ENCODE measurements at regions not wholly inside any gene's neighbourhood (a gene's known extent, or its start where the extent isn't known, plus 50 kb on each side); places are given as distances from the start of the nearest gene placed in this dataset.

- TF ChIP-seq PKNOX1 (IDR thresholded peaks at IDR 0.05) = 0 out of 2 replicates have a peak, but pooled peaks have one; percentile 5
- no peak for TF ChIP-seq HINFP (tag; conservative IDR thresholded peaks at IDR 0.05; ENCODE audit: low read depth)
- no peak for TF ChIP-seq ZKSCAN3 (CRISPR knock-in tag; IDR thresholded peaks at IDR 0.05)
- TF ChIP-seq ZNF232 (CRISPR knock-in tag; IDR thresholded peaks at IDR 0.05) = no peak
- TF ChIP-seq THRAP3 (IDR thresholded peaks at IDR 0.05; ENCODE audit: borderline replicate concordance) = no peak
- no peak for TF ChIP-seq MTA3 (IDR thresholded peaks at IDR 0.05; ENCODE audit: borderline replicate concordance)
- no peak for TF ChIP-seq GTF2A2 (tag; IDR thresholded peaks at IDR 0.05)
These were observed 114.1 kb downstream of the ZFAND4 start (continued) for GRCh38 chr10:45558425-45558824.

GRCh38 chr10:45557275-45557905 is 115.2 kb downstream of the ZFAND4 start:
- peak; percentile 94 for ATAC-seq
- WGBS (ENCODE audit: insufficient coverage, low coverage, missing lambda C conversion rate) = 49% methylated on average over 9 of the region's 9 CpGs
- no peak for TF ChIP-seq EWSR1 (IDR thresholded peaks at IDR 0.05; ENCODE audit: borderline replicate concordance, low read depth, partially characterized antibody)
- no peak for TF ChIP-seq ARNT (IDR thresholded peaks at IDR 0.05)
- TF ChIP-seq NCOA4 (IDR thresholded peaks at IDR 0.05; ENCODE audit: partially characterized antibody) = no peak
- no peak for TF ChIP-seq FOXO4 (CRISPR knock-in tag; IDR thresholded peaks at IDR 0.05)
- no peak for TF ChIP-seq EGR1 (conservative IDR thresholded peaks at IDR 0.05)
- peak; percentile 76 for TF ChIP-seq GABPB1 (CRISPR knock-in tag; IDR thresholded peaks at IDR 0.05)
- no peak for TF ChIP-seq PTRF (tag; IDR thresholded peaks at IDR 0.05)
- TF ChIP-seq ZNF511 (CRISPR knock-in tag; IDR thresholded peaks at IDR 0.05) = no peak
- no peak for TF ChIP-seq CEBPG (CRISPR knock-in tag; IDR thresholded peaks at IDR 0.05)
- TF ChIP-seq CEBPG (tag; conservative IDR thresholded peaks at IDR 0.05 in 1 of 2, IDR thresholded peaks at IDR 0.05 in 1 of 2) = no peak

More at GRCh38 chr10:45557275-45557905, 115.2 kb downstream of the ZFAND4 start:
- in situ Hi-C loops (cut with MboI) (no loop called here), intact Hi-C loops (cut with micrococcal nuclease) (no loop called here)
- peak; percentile 48 for FAIRE-seq
- BruUV-seq (replicated peaks) = no TSS peak
- peak overlapping the region; percentile 69 for H2AFZ ChIP-seq (ENCODE audit: low read depth, low read length)
- ChIA-PET CTCF (ENCODE audit: low intra/inter-chr PET ratio) (no interaction called here), POLR2A (interaction anchor here (1.8 kb wide), 1 partner anchor 24 kb away, joined by 9 read pairs; no protein-coding TSS in a partner anchor)
- H3K36me3 ChIP-seq (ENCODE audit: control insufficient read depth, insufficient read depth, low read length) = peaks cover 6% of the 10 kb centered on the region; the same call in 2 of the 3 replicates
- peaks cover 0 to 15% of the 10 kb centered on the region in 2 experiments; a peak in 4 of 5 replicates for H3K4me1 ChIP-seq (replicated peaks in 1 of 2; ENCODE audit: control insufficient read depth in 2 of 2, insufficient read depth in 2 of 2, low read length in 2 of 2)
- no peaks in the 10 kb centered on the region for H4K20me1 ChIP-seq (replicated peaks; ENCODE audit: control insufficient read depth, insufficient read depth, low read length)
- H3K9me1 ChIP-seq (ENCODE audit: control insufficient read depth, insufficient read depth, low read length) = no peaks in the 10 kb centered on the region
- no peak overlapping the region for H3K4me3 ChIP-seq
- H3K9me3 ChIP-seq (replicated peaks; ENCODE audit: control insufficient read depth, insufficient read depth, low read depth, low read length) = no peaks in the 10 kb centered on the region
- no peaks in the 10 kb centered on the region for H3K27me3 ChIP-seq (ENCODE audit: control insufficient read depth in 2 of 2, insufficient read depth in 2 of 2, low read length in 2 of 2)
- peaks cover 29% of the 10 kb centered on the region for H3K79me2 ChIP-seq (ENCODE audit: control insufficient read depth, insufficient read depth, low read length)
- DNase-seq (ENCODE audit: extremely low read depth in 1 of 4, low spot score in 3 of 4) = peak in 2 of 4 experiments; percentile 49 to 58
- no peak overlapping the region for H3K9ac ChIP-seq (ENCODE audit: insufficient read depth in 1 of 2, low read depth in 2 of 2, low read length in 2 of 2)
- peak overlapping the region; percentile 42; the same call in 2 of the 3 replicates for H3K27ac ChIP-seq (ENCODE audit: extremely low read depth, low read depth, low read length)
- H3K4me2 ChIP-seq (ENCODE audit: insufficient read depth, low read length) = peak overlapping the region; percentile 58

Measured in K562 (cell line).